NCI-H345 (cell line): ENCODE measurements at regions not wholly inside any gene's neighbourhood (a gene's known extent, or its start where the extent isn't known, plus 50 kb on each side); places are given as distances from the start of the nearest gene placed in this dataset.

ENCODE experiments used
- DNase-seq: peaks from one replicate; lab custom pipeline; 2025; lab: John Stamatoyannopoulos, UW

DNA sequence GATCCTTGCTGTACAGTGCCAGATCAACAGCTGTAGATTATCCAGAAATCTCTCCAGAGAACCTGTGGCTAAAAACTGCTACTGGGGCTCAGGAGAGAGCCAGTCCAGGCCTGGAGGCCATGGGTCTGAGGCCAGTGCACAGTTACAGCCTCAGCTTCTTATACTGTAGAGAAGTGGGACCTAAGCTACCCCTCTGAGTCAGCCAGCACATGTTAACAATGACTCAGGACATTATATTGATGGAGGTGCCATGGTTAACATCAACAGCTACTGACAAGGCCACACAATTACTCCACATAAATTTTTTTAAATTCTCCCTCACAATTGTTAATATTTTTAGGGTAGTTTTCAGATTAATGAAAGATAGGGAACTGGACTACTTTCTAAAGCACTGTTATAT is 138.5 kb downstream of the RBM26 start:
- no peak for DNase-seq

DNA sequence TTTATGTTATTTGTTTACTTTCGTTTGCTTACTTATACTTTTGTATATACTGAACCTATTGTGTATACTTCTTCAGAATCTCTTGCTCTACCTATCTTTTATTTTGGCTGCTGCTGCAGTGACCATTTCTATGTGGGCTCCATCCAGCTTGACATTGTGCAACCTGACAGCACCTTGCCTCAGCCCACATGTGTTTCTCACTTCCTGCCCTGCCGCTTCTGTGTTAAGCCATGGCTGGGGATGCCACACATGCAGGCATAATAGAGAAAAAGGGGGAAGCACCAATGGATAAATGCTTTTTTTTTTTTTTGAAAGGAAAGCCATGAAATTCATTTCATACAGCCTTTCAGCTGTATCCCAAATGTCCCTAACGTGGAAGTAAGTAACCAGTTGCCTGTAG is 147.6 kb downstream of the RBM26 start:
- no peak for DNase-seq

DNA sequence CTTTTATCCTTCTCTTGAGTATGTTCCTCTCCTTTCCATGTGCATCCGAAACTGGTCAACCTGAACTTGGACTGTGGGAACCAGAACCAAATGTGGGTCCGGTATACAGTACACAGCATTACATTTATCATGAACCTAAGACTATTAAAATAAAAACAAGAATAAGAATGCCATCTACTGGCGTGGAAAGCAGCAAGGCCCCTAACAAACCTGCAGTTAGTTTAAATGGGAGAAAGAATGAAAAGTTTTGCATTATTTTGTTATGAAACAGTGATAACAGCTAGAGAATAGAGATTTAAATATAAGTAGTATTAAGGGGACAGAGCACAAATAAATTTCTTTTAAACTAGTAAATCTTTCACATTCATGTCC is 159.5 kb downstream of the RBM26 start:
- DNase-seq, result peak; percentile 3

DNA sequence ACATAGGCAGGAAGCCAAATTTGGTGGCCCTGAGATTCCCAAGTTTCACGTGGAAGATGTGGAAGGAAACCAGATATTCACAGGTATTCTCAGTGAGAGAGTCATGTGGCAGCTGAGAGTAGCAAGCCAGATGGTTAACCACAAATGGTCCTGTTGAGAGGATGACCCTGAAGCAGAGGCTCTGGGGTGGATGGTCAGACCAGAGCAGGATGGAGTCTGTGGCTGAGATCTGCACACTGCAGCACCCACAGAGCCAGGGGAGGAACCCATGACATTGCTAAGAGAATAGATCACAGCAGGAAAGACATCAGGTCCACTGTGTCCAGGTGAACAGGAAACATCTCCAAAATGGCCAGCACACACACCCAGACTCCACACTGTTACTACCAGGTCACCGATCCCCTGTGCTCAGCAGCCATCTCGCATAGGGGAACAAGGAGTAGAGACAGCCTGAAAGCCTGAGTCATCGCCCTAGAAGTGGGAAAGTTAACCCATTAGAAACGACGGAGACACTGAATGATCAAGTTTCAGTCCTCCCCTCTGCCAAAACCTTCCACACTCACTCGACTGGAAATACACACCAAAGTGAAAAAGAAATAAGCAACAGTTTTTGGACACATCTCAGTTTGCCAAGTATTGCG is 160.0 kb downstream of the RBM26 start:
- DNase-seq, result no peak

DNA sequence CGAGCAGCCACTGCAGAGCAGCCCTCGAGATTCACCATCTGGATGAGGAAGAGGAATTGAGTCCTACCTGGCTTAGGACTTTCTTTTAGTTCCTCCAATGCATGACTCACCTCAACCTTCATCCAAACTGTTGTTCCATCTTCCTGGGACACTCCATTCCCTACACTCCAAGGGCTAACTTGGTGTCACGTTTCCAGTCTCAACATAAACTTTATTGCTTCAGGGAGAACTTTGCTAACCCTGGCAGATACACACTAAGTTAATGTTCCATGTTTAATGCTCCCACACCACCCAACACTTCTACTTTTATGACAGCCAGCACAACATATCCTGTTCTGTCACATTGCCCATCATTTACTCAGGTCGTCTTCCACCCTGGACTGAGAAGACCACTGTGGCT is 164.4 kb downstream of the RBM26 start:
- DNase-seq, result no peak

DNA sequence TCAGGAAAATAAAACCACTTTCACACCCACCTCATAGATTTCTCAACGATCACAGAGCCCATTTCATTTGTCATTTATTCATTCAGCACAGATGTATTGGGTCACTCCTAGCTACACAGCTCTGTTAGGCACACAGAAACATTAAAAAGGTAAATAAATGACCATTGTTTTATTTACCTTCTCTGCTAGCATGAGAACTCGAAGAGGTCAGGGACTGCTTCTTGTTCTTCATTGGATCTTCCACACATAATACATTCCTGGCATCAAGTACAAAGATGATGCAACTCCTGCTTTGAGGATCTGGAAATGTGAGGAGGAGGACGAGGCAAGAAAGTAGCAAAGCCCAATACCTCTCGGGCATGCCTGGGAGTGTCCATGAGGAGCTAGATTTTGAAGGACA is 168.1 kb downstream of the RBM26 start:
- no peak for DNase-seq

DNA sequence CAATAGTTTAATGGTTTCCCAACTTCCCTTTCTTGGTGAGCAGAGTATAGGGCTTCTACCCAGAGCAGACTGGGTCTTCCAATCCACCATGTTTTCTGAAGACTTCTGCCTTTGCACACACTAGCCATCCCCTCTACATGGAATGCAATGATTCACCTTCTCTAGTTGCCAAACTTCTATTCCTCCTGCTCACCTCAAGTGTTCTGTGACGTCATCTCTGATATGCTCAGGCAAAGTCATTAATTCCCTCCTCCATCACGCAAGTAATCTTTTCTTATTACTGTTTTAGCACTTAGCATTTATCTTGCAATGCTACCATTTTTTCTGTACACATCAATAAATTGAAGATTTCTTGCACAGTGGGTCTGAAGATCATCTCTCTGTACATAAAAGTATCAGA is 174.2 kb downstream of the RBM26 start:
- no peak for DNase-seq

DNA sequence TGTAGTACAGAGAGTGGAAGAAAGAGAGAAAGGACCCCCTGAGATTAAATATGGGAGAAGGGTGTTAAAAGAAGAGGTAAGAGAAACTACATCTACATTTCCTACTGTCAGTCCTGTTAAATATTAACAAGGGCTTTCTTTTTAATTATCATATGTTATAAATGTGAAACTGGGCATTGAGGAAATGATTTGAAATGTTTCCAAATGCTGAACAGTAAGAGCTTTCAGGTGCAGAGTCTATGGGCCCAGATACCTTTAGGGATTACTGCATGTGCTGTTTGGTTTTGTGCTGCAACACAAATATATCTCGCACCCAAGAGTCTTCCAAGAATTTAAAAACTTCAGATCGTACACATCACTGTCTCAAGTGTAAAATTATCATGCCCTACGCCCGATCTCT is 176.3 kb downstream of the RBM26 start:
- no peak for DNase-seq

DNA sequence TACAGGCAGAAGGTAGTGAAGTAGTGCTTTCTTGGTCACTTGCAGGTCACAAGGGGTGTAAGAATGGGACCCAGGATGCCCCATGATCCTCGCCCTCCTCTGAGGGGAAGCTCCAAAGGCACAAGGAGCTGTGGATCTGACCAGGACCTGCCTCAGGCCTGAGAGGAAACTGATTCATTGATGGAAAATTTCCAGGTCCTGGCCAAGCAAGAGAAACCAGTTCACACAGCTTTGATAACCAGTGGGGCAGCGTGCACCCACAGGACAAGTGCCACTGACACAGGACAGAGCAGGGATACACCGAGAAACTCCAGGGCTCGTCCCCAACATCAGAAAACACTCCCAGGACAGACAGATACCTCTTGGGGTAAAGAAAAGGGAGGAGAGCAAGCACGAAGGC is 177.1 kb downstream of the RBM26 start:
- no peak for DNase-seq

DNA sequence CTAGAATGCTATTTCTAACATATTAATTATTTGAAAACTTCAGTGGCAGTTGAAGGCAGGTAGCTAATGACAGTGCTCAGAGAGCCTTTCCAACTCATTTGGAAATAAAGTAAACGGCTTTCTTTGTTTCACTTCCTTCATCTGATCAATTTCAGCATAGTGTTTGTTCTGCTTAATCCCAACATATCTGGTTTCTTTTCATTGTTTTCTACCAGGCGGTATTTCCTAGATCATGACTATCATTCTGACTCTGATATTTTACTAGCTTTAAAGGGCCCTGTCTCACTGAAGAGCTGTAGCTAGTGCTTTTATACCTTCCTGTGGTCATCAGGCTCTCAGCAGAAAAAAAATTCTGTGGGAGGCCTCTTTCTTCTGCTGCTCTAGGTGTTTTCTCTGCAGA is 178.6 kb downstream of the RBM26 start:
- peak; percentile 48 for DNase-seq

DNA sequence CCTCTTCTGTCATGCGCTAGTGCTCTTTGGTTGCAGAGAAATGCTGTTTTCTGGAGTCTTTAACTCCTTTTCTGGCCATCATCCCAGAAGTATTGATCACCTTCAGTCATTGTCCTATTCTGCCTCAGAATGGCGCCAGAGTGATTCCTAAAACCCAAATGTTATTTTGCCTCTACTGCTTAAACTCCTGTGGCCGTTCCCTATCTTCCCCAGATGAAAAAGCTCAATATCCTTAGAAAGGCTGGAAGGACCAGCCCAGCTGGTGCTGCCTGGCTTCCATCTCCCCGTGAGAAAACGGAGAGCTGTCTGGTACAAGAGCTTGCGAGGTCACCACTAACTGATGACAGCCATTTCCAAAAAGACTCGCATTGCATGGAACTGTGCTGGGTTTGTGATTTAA is 179.1 kb downstream of the RBM26 start:
- DNase-seq, result peak; percentile 32

DNA sequence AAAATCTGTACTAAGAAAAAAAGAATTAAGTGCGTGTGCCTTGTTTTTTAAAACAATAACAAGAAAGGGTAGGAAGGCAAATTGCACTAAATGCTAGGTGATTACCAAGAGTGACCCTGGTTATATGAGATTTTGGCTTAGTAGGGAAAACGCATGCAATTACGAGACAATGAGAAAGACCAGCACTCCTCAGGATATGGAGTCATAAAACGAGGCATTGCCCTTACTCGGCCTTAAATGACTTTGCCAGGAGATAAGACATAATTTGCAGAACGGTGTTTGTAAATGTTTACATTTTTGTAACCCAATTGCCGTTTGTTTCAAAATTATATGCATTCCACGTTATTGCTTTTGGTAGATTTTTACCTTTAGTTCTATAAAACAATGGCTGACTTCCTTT is 179.8 kb downstream of the RBM26 start:
- DNase-seq, result no peak

DNA sequence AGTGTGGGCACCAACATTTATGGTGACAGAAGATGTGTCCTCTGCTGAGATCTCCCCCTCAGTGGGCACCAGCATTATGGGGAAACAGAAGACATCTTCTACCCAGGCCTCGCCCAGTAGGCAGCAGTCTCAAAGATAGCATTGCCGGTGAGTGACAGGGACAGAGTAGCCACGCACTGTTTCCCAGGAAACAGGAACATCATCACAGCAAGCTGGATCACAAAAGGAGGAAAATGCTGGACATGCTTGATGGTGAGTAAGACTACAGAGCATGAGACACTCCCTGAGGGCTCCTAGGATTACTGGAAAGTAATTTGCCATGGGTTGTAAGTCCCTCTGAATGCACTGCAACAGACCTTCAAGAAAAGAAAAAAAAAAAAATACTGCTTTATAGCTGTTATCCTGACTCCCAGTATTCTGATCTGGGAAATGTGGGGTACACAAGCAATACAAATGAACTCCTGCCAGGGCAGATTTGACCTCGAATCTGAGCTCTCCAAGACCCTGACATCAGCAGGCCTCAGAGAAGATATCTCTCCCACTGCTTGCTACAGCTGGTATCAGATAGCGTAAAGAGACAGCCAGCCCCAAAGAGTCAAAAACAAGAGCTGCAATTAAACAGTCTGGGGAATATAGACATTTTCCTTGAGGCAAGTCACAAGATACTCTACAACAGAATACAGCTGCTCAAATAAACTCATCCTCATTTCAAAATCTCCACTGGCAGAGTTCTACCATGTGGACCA is 180.4 kb downstream of the RBM26 start:
- peak; percentile 14 for DNase-seq

DNA sequence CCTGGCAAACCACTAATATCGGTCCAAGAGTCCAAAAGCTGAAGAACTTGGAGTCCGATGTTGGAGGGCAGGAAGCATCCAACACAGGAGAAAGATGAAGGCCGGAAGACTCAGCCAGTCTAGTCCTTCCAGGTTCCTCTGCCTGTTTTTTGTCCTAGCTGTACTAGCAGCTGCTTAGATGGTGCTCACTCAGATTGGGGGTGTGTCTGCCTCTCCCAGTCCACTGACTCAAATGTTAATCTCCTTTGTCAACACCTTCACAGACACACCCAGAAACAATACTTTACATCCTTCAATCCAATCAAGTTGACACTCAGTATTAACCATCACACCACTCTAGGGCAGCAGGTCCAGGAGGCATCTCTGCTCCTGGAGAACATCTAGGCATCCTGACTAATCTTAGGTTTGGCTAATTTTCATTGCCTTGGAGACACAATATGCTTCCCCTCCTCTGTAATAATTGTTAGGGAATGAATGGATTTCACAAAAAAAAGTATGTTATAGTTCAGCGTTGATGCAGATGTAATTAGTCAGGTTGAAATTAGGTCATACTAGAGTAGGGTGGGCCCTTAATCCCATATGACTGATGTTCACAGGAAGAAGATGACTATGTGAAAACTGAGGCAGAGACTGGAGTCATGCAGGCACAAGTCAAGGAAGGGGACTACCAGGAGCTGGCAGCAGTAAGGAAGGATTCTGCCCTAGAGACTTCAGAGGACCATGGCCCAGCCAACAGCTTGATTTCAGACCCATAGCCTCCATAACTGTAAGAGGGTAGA is 183.4 kb downstream of the RBM26 start:
- no peak for DNase-seq

DNA sequence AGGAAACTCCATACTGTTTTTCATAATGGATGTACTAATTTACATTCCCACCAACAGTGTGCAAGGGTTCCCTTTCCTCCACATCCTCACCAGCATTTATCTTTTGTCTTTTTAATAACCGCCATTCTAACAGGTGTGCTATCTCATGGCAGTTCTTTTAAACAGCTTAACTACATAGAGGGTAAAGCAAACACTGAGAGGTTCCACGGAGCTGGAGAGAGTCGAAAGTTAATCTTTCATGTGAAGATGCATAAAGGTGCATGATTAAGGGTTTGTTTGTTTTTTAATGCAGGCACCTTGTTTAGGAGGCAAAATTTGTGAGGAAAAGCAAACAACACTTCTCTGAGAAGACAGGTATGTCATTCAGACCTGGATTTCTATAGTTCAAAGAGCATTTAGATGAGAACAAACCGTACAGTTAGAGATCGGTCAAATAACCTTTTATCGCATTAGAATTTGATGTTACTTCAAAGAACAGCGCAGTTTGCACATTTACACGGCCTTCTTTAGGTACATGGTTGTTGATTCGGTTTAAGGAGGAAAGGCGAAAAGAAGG is 193.9 kb downstream of the RBM26 start:
- DNase-seq, result peak; percentile 86

DNA sequence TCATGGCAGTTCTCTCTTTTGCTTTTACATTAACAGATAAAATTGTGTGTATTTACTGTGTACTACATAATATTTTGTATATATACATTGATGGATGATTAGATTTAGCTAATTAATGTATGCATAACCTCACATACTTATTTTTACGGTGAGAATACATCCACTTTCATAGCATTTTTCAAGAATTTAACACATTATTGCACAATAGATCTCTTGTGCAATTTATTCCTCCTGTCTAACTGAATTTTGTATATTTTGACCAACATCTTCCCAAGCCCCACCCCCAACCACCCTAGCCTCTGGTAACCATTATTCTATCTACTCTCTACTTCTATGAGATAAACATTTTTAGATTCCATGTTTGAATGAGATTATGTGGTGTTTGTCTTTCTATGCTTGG is 194.7 kb downstream of the RBM26 start:
- no peak for DNase-seq

DNA sequence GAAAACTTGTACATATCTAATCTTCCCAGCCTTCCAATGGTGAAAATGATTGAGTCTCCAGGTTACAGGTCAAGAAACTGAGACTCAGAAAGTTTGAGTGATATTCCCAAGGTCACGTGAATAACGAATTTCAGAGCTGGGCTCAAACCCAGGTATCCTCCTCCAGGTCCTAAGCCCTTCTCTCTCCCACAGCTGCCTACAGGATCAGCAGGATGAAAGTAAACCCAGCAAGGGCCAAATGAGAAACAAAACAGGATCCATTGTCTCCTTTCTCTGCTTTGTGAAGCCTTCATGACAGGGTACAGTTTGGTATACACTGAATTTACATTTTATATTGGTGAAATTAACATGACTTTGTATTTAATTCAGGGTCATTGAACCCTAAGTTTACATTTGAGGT is 208.1 kb downstream of the RBM26 start:
- DNase-seq, result no peak

DNA sequence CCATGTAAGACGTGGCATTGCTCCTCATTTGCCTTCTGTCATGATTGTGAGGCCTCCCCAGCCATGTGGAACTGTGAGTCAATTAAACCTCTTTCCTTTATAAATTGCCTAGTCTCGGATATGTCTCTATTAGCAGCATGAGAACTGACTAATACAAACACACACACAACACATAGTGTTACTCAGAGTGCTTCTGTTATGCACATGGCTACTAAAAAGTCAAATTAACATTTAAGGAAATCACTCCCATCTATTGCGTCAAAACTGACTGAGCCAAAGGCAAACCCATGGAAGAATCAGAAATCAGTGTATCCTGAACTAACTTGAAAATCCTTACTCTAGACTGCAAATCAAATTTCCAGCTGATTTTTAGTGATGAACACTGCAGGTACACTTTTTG is 209.2 kb downstream of the RBM26 start:
- no peak for DNase-seq

DNA sequence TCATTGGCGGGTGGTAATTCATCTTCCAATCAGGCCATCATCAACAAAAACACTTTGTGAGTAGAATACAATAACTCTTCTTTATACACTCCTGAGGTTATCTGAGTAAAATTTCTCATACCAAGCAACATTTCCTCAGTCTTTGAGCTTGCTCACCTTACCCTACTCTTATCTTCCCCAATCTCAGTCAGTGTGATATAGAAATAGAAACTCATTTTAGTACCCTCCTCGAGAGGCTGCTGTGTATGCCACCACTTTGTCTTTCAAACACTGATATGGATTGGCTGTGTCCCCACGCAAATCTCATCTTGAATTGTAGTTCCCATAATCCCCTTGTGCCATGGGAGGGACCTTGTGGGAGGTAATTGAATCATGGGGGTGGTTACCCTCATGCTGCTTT is 209.7 kb downstream of the RBM26 start:
- DNase-seq, result no peak

DNA sequence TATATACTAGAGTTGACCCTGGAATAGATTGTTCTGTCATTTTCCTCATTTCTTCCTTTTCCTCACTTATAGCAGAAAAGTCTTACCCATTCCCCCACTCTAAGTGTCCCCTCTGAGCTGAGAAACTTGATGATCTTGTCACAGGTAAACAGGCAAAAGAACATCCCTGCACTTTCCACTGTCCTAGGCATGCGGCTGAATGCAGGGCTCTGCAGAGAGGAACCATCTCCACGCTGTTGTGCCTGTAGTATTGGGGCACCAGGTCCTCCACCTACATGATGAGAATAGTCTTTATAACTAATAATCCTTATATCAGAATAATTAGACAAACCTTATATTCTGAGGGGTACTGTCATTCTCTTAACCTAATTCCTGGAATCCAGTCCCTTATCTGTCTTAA is 211.3 kb downstream of the RBM26 start:
- DNase-seq, result no peak

DNA sequence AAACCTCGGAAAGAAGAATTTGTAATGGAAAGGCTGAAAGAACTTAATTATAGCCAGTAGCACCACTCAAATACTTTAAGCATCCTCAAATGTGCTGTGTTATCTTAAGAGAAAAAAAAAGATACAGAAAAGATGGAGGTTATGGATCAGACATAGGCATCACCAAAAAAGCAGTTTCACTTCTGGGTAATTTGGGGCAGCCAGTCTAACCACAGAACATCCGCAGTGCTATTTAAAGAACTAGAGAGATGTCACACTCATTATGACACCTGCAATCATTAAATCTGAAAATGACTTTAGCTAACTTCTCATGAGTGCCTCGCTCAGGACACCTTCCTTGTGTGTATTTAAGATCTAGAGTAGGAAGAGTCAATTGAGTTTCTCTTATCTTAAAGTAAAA is 211.8 kb downstream of the RBM26 start:
- DNase-seq, result no peak

DNA sequence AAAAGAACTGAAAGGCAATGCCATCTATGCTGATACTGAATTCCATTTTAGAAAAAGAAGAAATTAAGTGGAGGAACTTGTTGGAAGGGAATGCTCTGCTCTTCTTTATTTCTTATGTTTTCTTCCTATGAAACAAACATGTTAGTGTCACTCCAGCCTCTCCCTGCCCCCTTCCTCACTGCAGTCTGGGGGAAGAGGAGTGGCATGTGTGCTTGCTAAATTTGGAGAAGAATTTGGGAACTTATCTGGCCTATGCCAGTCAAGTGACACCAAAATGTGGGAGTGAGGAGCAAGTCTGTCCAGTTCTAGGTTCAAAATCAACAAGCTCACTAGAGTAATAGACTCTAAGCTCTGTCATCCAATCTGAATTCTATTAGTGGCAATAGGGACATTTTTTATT is 214.6 kb downstream of the RBM26 start:
- no peak for DNase-seq

DNA sequence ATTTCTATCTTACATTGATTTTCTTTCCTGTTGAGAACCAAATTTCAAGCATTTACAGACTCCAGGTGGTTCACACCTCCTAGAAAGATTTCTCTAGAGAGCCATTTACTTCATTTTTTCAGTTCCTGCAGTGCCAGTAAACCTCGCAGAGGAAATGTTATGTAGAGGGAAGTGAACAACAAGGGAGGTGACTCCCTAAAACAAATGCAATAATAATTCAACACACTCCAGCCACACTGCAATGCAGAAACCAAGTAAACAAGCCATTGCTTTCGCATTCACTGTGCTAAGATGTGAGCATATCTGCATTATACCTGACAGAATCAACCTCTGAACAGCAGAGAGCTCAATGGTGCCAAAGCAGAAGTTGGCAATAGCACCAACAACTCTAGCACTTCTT is 215.1 kb downstream of the RBM26 start:
- DNase-seq, result no peak
